Stomach (tissue), 4 donors: ENCODE measurements at regions not wholly inside any gene's neighbourhood (a gene's known extent, or its start where the extent isn't known, plus 50 kb on each side); places are given as distances from the start of the nearest gene placed in this dataset.

ENCODE experiments used
- CTCF ChIP-seq, 7 experiments: fragments of 450-650 bp in 4 of 7; fragments of 200-600 bp in 3 of 7; sonication (generic) in 3 of 7; IDR thresholded peaks; one replicate each; pipeline ENCODE4 v1.5.1; 2016 to 2019; ENCODE audit warnings: antibody characterized with exemption in 7 of 7, control low read depth in 2 of 7, mild to moderate bottlenecking in 1 of 7
- POLR2AphosphoS5 ChIP-seq, 3 donors: sonication (generic); formaldehyde crosslinking; IDR thresholded peaks; one replicate each; pipeline ENCODE4 v1.6.1; 2016; ENCODE audit warnings: antibody characterized with exemption in 3 of 3

GRCh38 chr4:166585491-166585890 lies 648.8 kb downstream of the SPOCK3 start:
- no peak for TF ChIP-seq CTCF (IDR thresholded peaks at IDR 0.05)
- TF ChIP-seq POLR2AphosphoS5 (IDR thresholded peaks at IDR 0.05), result no peak
